GM21390 (cell line): ENCODE measurements at regions not wholly inside any gene's neighbourhood (a gene's known extent, or its start where the extent isn't known, plus 50 kb on each side); places are given as distances from the start of the nearest gene placed in this dataset.

Experiments
- ATAC-seq: cut with Tn5 transposase; IDR thresholded peaks from one replicate; pipeline ENCODE4 v1.9.1; 2021; ENCODE audit not compliant: unreplicated experiment

DNA sequence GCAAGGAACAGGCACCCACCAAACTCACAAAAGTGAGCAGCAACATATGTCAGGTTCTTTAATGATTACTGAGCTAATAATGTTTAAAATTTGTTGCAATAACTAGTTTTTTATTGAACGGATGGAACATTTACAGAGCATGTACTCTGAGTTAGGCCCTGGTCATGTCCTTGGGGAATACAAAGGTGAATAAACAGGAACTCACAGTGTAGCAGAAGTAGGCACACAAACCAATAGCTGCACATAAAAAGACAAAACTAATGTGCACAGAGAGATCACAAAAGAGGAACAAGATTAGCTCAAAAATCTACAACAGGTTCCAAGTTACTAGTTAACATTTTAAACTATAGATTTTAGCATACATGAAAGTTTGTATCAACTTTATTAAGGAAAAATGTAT, 505.3 kb upstream of the PPP2R3A start:
- ATAC-seq: no peak

DNA sequence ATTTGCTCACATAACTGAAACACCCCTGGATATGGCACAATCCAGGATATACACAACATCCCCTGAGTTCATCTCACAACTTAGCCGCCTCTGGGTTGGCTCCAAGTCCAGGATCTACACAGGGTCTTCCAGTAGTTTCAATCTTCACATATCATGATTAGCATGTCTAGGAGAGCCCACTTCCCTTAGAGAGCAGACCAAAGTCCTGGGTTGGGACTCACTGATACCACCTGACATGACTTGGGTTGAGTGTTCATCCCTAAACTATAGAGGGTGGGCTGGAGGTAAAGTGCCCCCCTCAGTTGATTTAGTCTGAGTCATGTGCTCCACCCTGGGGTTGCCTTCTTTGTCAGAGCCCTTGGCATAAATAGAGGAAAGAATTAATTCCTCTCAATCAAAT, 493.6 kb upstream of the PPP2R3A start:
- ATAC-seq: no peak

DNA sequence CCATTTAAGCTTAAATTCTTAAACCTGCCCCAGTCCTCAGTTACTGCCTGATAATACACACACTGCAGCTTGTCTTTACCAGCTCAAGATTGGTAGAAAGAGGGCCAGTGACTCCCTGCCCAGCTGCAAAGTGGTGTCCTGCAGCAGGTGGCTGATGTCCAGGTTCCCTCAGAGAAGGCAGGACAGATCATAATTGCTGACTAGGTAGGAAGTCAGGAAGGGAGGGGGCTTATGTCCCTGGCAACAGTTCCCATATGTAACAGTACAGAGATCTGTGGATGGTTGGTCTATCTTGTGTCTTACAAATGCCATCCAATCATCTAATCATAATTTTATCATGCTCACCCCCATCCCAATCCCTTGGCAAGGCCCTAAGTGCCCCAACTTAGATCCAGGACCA, 492.1 kb upstream of the PPP2R3A start:
- no peak for ATAC-seq

DNA sequence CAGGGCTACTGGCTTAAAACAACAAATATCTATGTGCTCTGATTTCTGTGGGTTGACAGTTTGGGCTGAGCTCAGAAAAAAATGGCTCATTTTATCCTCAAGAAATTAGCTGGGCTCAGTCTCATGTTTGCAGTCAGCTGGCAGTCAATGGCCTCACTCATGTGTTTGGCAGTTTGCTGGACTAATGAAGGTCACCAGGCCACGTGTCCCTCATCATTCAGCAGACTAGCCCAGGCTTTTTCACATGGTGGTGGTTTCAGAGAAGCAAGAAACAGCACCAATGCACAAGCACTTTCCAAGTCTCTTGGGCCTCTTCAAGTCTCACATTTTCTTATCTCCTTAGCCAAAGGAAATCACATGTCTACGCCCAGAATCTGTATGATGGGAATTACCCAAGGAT, 478.3 kb upstream of the PPP2R3A start:
- no peak for ATAC-seq

DNA sequence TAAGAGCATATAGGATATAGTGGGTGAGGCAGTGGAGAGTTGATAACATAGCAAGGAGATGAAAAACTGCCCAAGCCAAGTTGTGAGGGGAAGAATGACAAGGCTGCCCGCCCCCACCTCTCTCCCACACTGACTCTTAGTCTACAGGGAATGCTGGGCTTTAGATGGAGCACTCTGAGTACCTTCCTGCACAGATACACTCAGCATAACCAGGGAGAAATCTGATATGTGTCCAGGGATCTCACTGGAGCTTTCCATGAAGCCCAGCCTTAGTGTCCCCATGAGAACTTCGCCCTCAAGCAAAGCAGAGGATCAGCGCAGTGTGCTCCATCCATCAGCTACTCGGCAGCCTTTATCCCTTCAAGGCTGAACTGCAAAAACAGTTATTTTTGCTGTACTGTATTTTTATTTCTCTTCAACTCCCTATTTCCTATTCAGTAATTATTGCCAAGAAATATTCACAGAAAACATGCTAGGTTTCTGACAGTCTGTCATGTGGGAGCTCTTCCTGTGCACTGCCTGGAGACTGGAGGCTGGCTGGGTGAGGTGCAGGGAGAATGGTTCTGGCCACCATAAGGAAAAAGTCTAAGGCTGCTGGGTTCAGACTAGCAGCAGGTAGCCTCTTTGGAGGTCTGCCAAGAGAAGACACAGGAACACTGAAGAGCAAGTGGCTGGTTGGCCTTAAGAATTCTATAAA, 475.2 kb upstream of the PPP2R3A start:
- ATAC-seq: no peak

DNA sequence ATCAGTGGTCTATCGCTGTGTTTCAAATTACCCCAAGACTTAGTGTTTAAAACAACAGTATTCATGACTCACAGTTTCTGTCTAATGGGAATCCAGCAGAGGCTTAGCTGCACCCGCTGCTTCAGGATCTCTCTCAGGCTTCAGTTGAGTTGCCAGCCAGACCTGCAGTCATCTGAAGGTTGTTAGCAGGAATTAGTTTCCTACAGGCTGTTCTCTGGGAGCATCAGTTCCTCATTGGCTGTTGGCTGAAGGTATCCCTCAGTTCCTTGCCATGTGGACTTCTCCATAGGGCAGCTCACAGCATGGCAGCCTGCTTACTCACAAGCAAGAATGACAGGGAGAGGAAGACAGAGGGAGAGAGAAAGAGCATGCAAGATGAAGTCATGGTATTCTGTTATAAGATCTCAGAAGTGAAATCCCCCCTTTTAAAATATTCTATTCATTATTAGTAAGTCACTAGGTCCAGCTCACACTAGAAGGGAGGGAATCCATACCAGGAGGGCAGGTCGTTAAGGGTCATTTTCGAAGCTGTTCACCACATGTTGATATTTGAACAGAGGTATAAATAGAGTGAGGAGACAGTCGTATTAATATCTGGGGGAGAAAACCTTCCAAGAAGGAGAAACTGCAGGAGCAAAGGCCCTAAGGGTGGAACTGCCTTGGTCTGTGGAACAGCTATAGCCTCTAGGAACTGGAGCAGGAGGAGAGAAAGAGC, 473.9 kb upstream of the PPP2R3A start:
- ATAC-seq: no peak

DNA sequence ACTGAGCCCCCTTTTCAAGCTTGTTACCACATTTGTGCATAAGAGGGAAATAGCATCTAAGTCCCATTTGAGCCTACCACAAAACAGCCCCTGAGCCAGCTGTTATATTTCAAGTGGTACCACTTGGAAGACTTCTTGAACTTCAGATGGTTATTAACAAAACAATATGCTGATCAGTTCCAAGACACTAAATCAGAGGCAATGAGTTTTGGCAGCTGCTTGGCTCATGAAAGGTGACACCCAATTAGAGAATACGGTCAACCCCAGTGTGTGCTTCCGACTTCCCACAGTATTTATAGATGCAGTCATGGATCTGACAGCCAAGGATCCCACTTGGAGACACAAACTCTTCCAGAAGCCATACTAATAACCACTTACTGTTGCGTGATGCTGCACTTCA, 469.6 kb upstream of the PPP2R3A start:
- ATAC-seq: no peak

DNA sequence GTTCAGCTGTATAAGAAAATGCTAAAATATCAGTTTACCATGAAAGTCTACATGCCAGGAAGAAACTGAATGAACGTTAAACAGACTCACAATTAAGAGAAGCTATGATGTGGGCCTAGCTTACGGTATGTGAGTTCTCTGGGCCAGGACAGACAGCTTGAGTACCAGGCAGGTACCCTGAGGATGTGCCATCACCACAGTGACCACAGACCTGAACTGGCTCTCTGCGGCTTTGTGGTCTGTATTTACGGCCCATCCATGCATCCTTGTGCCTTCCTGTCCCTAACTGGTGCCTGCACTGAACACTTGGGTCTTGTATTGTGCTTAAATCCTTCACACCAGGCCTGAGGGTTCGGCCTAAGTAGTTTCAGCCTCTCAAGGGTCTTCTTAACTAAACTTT, 467.5 kb upstream of the PPP2R3A start:
- no peak for ATAC-seq

DNA sequence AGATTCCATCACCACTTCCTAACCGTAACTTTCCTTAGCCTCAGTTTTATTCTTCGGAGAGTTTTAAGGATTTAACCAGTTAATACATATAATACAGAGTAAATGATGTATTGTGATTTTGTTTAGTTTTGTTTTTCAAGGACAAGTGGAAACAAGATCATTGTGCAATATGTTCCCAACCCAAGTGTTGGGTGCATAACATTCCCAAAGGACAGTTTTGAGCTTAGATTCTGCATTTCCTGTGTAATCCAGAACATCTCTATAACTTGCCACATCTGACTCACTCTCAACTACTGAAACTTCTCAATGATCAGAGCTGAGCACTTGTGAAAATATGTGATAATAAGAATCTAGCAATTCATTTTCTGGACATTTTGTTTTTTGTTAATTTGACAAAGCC, 466.1 kb upstream of the PPP2R3A start:
- no peak for ATAC-seq

DNA sequence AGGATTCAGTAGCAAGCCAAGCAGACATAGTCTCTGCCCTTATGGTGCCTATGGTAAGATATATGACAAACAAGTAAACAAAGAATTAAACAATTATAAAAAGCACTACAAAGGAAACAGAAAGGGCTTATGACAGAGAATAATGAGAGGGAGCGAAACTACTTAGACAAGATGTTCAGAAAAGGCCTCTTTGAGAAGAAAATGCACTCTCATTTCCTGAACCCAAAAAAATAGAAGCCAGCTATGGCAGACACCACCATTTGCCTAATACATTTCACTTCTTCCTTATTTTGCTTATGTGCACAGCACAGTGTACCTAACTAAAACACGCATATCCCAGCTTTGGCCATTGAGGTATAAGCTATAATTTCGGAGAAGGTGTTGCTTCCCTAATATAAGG, 465.5 kb upstream of the PPP2R3A start:
- no peak for ATAC-seq

DNA sequence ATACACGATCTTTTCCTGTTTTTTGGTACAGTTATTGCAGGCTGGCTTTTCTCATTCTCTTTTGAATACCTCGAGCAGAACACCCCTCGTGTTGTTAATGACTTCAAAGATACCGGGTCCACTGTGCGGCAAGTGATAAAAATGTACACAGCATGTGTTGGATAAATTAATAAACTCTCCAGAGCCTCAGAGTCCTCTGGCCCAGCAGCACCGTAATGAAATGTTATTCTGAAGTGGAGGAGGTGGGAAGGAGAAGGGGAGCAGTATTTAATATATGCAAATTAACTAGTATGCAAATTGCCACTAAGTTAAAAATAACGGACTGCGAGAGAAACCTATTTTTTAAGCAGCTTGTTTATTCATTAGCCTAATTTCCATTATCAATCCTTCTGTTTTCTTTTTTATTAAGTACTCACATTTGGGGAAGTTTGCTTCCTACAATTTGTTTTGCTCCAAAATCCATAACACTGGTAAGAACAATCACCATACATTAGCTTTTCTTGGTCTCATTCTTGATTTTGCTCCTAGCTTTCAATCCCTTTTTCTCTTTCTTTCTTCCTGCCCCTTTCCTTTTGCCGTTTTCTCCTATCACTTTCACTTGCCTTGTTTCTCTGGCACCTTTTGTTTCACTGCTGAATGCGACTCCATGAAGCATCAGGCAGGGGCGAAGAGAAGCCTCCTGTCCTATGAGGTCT, 462.3 kb upstream of the PPP2R3A start:
- ATAC-seq: no peak

DNA sequence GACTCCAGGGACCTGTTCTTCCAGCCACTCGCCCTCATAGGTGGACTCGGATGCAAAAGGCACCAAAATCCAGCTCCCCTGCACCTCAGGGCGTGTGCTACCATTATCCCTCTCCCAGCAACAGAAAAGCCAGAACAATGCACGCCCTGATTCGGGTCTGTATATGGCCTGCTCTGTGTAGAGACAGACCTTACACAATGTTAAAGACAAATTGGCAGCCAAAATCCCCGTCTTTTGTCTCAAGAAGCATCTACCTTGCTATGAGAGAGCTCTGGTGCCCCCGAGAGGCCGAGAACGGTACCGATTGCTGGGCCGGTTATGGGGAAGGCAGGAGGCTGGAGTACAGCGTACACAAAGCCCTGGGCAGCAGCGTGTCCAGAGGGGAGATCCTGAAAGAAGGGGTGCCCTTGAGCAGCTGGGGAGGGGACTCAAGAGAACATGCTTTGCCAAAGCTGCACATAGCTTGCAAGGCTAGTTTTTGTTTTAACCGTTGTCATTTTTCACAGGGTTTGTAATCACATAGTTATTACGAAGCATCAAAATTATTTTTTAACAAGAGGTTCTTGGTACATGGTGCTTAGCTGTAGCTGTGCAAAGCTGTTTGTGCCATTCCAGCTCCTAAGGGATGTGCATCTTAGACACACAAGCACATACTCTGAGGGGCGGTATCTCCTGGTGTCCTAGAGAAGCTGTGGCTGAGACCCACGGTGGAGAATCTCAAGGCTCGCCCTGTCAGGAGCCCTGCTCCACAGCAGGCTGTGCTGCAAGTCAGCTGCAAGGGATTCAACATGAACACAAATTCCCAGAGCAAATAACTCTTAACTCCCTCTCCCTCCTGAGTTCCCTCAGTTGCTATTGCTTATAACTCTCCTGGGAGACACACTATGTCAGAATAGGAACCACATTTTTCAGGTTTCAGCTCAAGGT, 461.5 kb upstream of the PPP2R3A start:
- peak; percentile 70 for ATAC-seq

DNA sequence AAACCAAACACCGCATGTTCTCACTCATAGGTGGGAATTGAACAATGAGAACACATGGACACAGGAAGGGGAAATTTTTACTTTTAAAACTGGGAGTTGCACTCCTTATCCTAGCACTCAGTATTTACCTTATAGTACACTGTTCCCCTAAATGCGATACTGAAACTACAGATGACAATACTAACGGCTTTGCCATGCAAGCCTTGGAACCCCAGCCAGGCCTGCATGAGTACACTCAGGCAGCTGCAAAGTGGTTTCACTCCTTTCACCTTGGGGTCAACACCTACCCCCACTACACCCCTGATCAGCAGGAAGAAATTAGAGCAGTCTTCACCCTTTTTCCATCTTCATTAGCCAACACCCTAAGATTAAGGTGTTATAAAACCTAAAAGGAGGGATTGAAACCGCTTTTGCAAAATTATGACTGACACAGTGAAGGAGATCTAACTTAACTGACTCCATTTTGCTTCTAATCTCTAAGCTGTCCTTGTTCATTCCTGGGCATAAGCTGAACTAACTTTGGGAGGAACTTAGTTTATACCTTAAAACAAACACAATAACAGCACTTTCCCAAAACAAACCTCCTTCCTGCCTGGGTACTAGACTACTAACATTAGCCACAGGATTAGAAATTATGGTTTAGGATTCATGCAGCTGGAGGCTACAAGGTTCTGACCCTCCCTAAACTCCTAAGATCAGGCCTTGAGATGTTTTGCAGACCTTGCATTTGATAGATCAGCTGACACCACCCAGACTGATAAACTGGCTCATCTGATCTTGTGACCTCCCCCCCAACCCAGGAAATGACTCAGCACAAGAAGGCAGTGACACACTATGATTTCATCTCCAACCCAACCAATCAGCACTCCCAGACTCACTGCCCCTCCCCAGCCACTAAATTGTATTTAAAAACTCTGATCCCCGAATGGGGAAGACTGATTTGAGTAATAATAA, 452.1 kb upstream of the PPP2R3A start:
- ATAC-seq: no peak

DNA sequence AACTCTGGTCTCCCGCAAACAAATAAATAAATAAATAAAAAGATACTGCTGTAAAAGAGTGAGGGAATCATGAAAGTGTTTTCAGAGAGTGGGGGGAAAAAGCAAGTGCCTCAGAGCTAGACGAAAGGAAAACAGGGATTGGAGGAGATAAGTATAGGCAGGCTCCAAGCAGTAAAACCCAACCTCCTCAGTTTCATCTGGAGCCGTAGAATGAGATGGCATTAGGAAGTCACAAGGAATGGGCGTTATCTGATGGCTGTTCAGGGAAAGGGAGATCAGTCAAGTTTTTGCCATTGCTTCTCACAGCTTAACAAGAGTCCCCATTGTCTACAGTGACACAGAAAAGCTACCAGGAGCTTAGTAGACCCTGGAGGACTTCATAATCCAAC, 451.5 kb upstream of the PPP2R3A start:
- ATAC-seq: no peak

DNA sequence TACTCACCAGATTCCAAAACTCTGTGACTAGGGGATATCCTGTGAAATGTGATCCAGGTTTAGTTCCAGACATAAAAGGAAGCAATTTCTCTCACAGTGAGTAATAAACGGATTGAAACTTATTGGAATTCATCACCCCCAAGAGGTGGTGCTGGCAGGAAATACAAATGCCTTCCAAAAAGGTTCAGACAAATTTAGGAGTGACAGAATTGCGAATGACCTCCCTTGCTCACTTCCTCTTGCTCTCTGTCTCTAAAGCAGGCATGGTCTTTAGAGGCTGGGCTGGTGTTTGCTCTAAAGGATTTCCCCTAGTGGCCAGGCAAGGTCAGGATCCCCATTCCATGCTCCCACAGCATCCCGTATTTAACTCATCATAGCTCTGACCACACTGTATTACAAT, 449.4 kb upstream of the PPP2R3A start:
- ATAC-seq: no peak

DNA sequence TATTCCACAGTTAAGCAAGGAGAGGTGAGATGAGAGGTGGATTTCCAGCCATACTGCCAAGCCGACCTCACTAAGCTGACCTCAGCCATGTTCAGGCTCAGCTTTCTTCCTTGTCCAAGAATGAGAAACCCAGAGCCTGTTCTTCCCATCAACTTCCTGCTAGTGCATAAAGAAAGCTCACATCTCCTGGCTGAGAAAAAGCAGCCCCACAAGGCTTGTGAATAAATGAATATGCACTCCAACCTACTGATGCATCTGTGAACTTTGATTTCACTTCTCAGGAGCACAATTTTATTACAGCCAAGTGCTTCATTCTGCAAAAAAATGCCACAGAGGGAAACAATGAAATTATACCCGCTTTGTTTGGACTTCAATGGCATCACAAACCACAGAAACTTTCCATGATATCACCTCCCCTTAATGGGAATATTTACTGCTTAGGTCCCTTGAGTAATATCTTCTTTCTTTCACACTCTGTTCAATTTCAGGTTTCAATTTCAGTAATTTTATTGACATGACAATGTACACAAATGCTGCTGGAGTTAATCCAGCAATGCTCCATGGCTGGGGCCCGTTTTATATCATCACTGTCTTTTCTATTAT, 437.0 kb upstream of the PPP2R3A start:
- no peak for ATAC-seq

DNA sequence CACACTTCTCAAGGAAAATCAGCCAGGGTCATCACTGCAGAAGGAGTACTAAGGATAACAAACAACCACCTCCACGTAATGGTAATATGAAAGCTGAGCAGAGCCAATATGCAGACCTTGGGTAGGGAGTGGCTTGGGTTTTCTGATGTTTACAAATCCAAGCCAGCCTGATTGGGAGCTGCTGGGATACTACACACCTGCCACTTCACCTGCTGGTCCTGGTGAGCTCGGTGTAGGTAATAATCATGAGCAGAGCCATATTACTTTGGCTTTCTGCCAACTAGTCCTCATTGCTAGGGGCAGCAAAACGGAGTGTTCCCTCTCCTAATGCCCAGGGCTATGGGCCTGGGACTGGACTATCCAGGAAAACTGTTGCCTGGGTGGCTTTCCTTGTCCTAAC, 433.5 kb upstream of the PPP2R3A start:
- no peak for ATAC-seq

DNA sequence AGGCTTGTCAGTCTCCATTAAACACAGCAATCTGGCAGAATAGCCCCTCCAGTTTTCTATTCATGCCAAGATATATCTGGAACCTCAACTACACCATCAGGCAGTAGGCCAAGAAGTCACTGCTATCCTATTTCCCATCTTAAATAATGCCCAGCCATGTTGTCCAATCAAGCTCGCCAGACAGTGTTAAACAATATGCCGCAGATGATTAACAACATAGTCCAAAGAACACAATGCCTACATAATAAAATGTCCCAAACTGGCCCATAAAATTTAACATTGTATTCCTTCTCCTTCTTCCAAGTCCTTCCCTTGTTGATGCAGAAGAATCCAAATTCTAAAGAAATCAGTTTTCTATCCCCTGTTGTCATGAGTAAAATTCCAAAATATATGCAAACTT, 427.4 kb upstream of the PPP2R3A start:
- ATAC-seq: no peak

DNA sequence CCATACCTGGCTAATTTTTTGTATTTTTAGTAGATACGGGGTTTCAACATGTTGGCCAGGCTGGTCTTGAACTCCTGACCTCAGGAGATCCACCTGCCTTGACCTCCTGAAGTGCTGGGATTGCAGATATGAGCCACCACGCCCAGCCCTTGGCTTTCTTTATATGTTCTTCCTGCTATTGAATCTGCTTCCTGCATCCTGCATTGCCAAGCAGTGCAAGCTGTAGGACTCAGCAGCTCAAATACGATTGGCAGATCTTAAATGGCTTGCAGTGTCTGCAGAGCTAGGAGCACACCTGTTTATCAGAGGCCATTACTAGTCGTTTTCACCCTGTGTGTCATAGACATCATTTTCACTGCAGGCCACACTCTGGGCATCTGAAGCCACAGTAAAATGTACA, 426.2 kb upstream of the PPP2R3A start:
- ATAC-seq: no peak

DNA sequence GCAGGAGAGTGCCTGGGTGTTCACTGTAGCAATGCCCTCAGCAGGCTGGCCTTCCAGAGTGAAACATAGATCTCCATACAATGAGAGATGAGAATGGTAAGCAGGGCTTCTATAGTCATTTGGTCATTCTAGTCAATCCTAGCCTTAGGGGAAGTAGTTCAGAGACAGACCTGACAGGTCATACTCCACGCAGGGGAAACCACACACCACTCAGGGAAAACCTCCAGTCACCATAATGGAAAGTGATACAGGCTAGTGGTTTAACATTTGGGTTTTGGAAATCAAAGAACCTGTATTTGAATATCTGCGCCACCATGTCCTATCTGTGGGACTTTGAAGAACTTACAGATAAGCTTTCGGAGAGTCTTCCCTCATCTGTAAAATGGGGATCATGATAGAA, 425.7 kb upstream of the PPP2R3A start:
- ATAC-seq: no peak
